ENCODE measurements at regions not wholly inside any gene's neighbourhood (a gene's known extent, or its start where the extent isn't known, plus 50 kb on each side); places are given as distances from the start of the nearest gene placed in this dataset.

GRCh38 chr9:90261698-90262097, 380.9 kb downstream of the DIRAS2 start:
- H3K9me3 Mint-ChIP-seq = peaks cover 0 to 15% (median 12%) of the 10 kb centered on the region in 7 donors
- peaks cover 0 to 8% of the 10 kb centered on the region in 2 donors for H3K36me3 Mint-ChIP-seq
- H3K4me3 Mint-ChIP-seq = no peak overlapping the region
- H3K4me1 Mint-ChIP-seq = no peaks in the 10 kb centered on the region
- no peak for ATAC-seq (ENCODE audit: low read depth in 2 of 2)
- peaks cover 24 to 35% (median 28%) of the 10 kb centered on the region in 3 donors for H3K27me3 Mint-ChIP-seq
- DNase-seq = no peak
- H3K27ac Mint-ChIP-seq = no peak overlapping the region

DNA sequence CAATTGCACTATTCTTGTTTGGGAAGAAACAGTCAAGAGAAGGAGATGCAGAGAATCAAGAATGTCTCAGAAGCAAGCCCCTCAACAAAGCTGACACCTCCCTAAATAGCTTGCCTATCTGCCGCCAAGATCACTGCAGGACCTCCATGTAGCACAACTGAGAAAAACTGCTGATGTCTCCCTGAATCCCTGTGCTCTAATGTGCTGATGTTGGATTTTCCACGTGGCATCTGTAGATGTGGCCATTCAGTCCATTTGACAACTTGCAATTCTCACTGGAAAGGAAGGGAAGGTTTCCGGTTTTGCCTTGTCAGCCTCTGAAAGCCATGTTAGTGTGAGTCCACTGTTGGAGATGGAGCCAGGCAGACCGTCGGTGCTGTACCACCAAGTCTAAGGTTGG, 374.0 kb downstream of the DIRAS2 start:
- H3K36me3 Mint-ChIP-seq = no peaks in the 10 kb centered on the region
- no peaks in the 10 kb centered on the region for H3K4me1 Mint-ChIP-seq
- ATAC-seq (ENCODE audit: low read depth in 2 of 2) = no peak
- H3K4me3 Mint-ChIP-seq = no peak overlapping the region
- peaks cover 43 to 55% (median 52%) of the 10 kb centered on the region in 3 donors for H3K27me3 Mint-ChIP-seq
- H3K9me3 Mint-ChIP-seq = no peaks in the 10 kb centered on the region
- DNase-seq = no peak
- no peak overlapping the region for H3K27ac Mint-ChIP-seq

DNA sequence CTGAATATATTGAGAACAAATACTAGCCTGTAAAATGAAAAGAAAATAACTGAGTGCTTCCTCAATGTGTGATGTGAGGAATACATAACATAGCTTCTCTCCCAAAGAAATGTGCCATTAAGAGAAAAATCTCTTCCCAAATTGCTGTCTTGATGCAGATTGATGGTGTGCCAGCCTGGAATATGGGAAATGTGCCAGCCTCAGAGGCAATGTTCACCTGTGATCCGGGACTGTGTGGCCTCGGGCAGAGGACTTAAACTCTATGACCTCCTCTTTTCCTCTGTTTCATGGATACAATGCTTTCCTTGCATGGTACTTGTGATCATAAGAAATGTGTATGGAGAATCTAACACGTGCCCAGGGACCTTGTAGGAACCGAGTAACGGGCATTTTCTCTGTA, 370.9 kb downstream of the DIRAS2 start:
- Mint-ChIP-seq H3K27ac (no peak overlapping the region), H3K27me3 (peaks cover 44 to 63% (median 60%) of the 10 kb centered on the region in 3 donors), H3K36me3 (no peaks in the 10 kb centered on the region), H3K4me3 (no peak overlapping the region), H3K9me3 (no peaks in the 10 kb centered on the region), H3K4me1 (no peaks in the 10 kb centered on the region)
- DNase-seq (no peak), ATAC-seq (ENCODE audit: low read depth in 2 of 2) (no peak)

DNA sequence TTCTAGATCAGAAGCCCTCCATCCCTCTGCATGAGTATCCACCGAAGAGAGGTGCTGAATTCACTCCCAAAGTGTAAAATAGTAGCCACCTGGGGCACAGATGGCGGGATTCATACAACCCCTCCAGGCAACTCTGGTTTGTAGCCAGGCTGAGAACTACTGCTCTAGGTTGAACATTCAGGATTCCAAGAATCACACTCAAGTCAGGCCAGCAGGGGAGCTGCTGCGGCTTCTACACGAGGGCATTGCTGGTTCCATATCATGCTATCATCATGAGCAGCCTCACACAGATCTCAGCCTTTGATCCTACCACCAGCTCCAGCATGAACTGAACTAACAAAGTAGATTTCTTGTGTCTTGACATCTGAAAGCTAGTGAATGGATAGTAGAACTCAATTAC, 367.9 kb downstream of the DIRAS2 start:
- Mint-ChIP-seq H3K36me3 (no peaks in the 10 kb centered on the region), H3K27me3 (peaks cover 51 to 56% (median 55%) of the 10 kb centered on the region in 3 donors)

DNA sequence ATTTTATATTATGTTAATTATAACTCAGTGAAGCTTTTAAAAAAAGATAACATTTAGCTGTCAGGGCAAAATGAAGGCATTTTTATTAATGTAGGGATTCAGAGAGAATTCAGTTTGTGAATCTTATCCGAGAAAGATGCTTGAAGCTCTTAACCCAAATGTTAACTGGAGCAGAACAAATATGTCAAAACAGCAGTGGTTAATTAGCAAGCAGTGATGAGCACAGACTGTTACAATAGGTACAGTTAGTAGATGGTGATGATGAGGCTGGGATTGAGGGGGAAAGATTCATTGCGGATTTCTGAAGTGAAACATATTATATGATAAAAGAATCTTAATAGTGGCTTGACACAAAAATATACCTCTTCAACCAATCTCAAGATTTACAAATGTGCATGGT, 356.7 kb downstream of the DIRAS2 start:
- Mint-ChIP-seq H3K36me3 (no peaks in the 10 kb centered on the region), H3K4me3 (no peak overlapping the region), H3K27ac (no peak overlapping the region), H3K4me1 (no peaks in the 10 kb centered on the region), H3K9me3 (no peaks in the 10 kb centered on the region), H3K27me3 (peaks cover 24 to 49% (median 27%) of the 10 kb centered on the region in 3 donors)
- ATAC-seq (ENCODE audit: low read depth in 2 of 2) (no peak), DNase-seq (no peak)

More for the DNA sequence above, 367.9 kb downstream of the DIRAS2 start:
- no peak for ATAC-seq (ENCODE audit: low read depth in 2 of 2)
- H3K4me1 Mint-ChIP-seq = no peaks in the 10 kb centered on the region
- no peaks in the 10 kb centered on the region for H3K9me3 Mint-ChIP-seq
- no peak for DNase-seq
- H3K4me3 Mint-ChIP-seq = no peak overlapping the region
- no peak overlapping the region for H3K27ac Mint-ChIP-seq

DNA sequence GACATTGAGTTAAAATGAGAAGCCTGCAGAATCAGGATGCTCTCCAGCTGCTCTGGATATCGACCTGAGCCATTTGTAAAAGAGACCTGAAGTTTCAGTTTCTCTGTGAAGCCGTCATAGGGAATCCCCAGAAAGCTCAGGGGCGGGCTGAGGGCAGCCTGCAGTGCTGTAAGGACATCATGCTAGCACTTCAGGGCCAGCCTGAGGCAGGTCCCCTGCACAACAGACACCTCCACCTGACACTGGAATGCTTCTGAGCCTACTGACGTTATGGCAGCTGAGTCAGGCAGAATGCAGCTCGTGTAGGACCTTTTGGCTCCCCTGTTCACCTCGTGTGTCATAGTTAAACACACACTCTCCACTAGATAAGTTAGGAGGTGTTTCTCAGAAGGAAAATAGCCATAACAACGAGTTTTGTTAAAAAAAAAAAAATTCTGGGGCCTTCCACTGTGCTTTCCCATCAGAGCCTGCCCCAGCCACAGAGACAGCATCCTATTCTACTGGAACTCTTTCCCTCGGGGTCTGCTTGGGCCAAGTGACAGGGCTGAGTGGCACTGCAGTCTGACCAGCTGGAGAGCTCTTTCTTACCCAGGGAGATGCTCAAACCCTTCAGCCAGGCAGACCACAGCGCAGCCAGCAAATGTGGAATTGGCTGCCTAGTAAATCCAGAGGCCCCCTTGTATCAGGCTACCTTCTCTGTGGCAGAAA, 354.9 kb downstream of the DIRAS2 start:
- DNase-seq = no peak
- peak; percentile 53 to 84 for ATAC-seq (ENCODE audit: low read depth in 2 of 2)
- no peaks in the 10 kb centered on the region for H3K4me1 Mint-ChIP-seq
- peak overlapping the region in 1 of 8 donors; percentile 15 for H3K4me3 Mint-ChIP-seq
- peaks cover 15 to 37% (median 19%) of the 10 kb centered on the region in 3 donors for H3K27me3 Mint-ChIP-seq
- H3K27ac Mint-ChIP-seq = peak overlapping the region in 1 of 6 donors; percentile 34
- no peaks in the 10 kb centered on the region for H3K36me3 Mint-ChIP-seq
- no peaks in the 10 kb centered on the region for H3K9me3 Mint-ChIP-seq

DNA sequence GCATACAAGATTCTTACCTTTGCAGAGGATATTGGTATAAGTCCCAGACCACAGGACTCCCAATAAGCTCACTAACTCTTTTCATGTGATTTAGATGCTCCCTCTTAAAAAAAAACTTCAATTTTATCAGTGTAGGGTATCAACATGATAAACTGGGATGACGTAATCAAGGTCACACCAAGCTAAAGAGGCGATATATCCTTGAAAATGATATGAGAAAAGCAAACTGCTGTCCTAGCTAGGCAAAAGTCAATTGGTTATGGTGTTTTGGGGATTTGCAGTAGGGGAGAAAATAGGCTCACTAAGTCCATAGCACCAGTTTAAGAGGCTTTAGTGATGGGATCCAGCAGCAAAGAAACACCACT, 354.4 kb downstream of the DIRAS2 start:
- H3K4me1 Mint-ChIP-seq = no peaks in the 10 kb centered on the region
- peaks cover 15 to 34% (median 22%) of the 10 kb centered on the region in 3 donors for H3K27me3 Mint-ChIP-seq
- H3K27ac Mint-ChIP-seq = no peak overlapping the region
- ATAC-seq (ENCODE audit: low read depth in 2 of 2) (no peak), DNase-seq (no peak)
- no peak overlapping the region for H3K4me3 Mint-ChIP-seq
- no peaks in the 10 kb centered on the region for H3K36me3 Mint-ChIP-seq
- H3K9me3 Mint-ChIP-seq = no peaks in the 10 kb centered on the region

DNA sequence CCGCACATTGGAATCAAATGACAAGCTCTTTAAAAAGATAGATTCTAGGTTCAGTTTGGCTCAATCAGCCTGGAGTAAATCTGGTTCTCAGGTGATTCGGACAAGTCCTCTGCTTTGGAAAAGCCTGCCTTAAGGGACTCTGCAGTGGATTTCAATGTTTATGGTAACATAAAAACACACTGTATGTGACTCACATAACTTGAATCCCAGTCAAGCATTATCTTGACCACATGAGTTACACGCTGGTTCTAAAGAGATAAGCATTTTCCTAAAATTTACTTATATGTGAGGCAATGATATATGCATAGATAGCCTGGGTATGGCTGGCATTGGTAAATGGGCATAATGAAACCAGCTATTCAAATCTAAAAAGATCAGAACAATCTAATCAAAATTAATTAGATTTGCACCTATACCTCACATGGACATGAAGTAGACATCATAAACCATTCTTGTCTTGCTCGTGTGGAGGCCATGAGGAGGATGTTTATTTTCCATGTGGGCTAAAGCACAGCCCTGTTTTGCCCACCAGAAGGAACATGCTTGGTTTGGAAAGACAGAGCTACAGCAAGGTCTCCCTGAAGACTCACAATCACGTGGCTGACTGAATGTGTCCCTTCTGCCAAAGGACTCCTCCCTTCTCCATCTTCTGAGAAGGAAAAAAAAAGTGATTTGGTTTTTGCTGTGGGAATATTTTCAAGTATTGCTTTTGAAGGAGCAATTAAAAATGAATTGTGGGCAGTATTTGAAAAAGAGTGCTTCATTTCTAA, 351.7 kb downstream of the DIRAS2 start:
- ATAC-seq (ENCODE audit: low read depth in 2 of 2) (no peak), DNase-seq (no peak)
- Mint-ChIP-seq H3K27ac (no peak overlapping the region), H3K4me1 (no peaks in the 10 kb centered on the region), H3K4me3 (no peak overlapping the region), H3K36me3 (no peaks in the 10 kb centered on the region), H3K27me3 (peaks cover 16 to 35% (median 35%) of the 10 kb centered on the region in 3 donors), H3K9me3 (no peaks in the 10 kb centered on the region)

- Mint-ChIP-seq H3K4me3 (no peak overlapping the region), H3K36me3 (no peaks in the 10 kb centered on the region), H3K9me3 (no peaks in the 10 kb centered on the region), H3K4me1 (no peaks in the 10 kb centered on the region), H3K27me3 (peaks cover 16 to 27% (median 17%) of the 10 kb centered on the region in 3 donors), H3K27ac (no peak overlapping the region)
- DNase-seq (no peak), ATAC-seq (ENCODE audit: low read depth in 2 of 2) (no peak)
These were observed 346.1 kb downstream of the DIRAS2 start for GRCh38 chr9:90296539-90296938.

GRCh38 chr9:90299968-90300367, 342.7 kb downstream of the DIRAS2 start:
- ATAC-seq (ENCODE audit: low read depth in 2 of 2) (no peak), DNase-seq (no peak)
- no peaks in the 10 kb centered on the region for H3K4me1 Mint-ChIP-seq
- no peak overlapping the region for H3K4me3 Mint-ChIP-seq
- H3K9me3 Mint-ChIP-seq = no peaks in the 10 kb centered on the region
- no peaks in the 10 kb centered on the region for H3K36me3 Mint-ChIP-seq
- H3K27me3 Mint-ChIP-seq = peaks cover 44 to 51% (median 46%) of the 10 kb centered on the region in 3 donors
- H3K27ac Mint-ChIP-seq = no peak overlapping the region

GRCh38 chr9:90300611-90301276, 341.9 kb downstream of the DIRAS2 start:
- Mint-ChIP-seq H3K9me3 (no peaks in the 10 kb centered on the region), H3K36me3 (no peaks in the 10 kb centered on the region), H3K4me1 (no peaks in the 10 kb centered on the region), H3K27me3 (peaks cover 47 to 55% (median 53%) of the 10 kb centered on the region in 3 donors), H3K4me3 (no peak overlapping the region), H3K27ac (no peak overlapping the region)
- ATAC-seq (ENCODE audit: low read depth in 2 of 2) (no peak), DNase-seq (no peak)

DNA sequence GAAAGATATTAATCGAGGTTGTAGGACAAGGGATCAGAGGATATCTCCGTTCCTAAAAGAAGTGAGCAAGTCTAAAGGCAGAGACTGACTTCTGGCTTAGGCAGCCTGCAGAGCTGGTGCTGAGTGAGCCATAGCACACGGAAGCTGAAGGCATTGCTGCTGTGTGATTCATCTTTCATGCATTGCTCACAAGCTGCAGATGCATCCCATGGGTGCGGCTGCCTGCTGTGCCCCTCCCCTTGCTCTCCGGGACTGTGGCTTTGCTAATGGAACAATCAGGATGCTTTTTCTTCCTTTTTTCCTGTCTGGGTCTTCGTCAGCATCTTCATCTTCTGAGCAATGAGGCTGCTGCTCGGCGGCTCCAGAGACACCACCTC, 341.4 kb downstream of the DIRAS2 start:
- no peaks in the 10 kb centered on the region for H3K36me3 Mint-ChIP-seq
- H3K9me3 Mint-ChIP-seq = no peaks in the 10 kb centered on the region
- ATAC-seq (ENCODE audit: low read depth in 2 of 2) (no peak), DNase-seq (no peak)
- peaks cover 43 to 55% (median 53%) of the 10 kb centered on the region in 3 donors for H3K27me3 Mint-ChIP-seq
- peaks cover 0 to 3% (median 0%) of the 10 kb centered on the region in 3 donors for H3K4me1 Mint-ChIP-seq
- H3K27ac Mint-ChIP-seq = no peak overlapping the region
- H3K4me3 Mint-ChIP-seq = no peak overlapping the region

DNA sequence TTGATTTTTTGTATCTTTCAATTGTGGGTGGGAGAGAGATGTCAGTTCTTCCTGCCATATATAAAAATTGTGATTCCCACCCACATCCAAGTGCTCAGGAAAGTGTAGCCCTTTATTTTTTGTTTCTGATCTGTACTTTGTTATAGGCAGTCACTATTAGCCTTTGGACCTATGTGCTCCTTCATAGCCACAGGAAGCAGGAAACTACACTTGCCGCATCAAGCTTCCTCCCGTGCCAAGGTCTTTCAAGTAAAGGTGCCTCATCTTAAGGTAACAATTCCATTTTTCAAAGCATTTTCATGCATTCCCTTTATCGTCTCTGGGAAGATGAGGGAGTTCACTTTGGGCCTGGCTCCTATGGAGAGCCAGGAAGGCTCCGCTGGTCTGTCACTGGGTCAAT, 339.0 kb downstream of the DIRAS2 start:
- Mint-ChIP-seq H3K9me3 (no peaks in the 10 kb centered on the region), H3K4me3 (peak overlapping the region in 1 of 8 donors; percentile 16), H3K4me1 (peaks cover 0 to 3% (median 0%) of the 10 kb centered on the region in 3 donors), H3K36me3 (no peaks in the 10 kb centered on the region), H3K27ac (no peak overlapping the region), H3K27me3 (peaks cover 38 to 65% (median 59%) of the 10 kb centered on the region in 3 donors)
- DNase-seq = no peak
- ATAC-seq (ENCODE audit: low read depth in 2 of 2) = no peak

DNA sequence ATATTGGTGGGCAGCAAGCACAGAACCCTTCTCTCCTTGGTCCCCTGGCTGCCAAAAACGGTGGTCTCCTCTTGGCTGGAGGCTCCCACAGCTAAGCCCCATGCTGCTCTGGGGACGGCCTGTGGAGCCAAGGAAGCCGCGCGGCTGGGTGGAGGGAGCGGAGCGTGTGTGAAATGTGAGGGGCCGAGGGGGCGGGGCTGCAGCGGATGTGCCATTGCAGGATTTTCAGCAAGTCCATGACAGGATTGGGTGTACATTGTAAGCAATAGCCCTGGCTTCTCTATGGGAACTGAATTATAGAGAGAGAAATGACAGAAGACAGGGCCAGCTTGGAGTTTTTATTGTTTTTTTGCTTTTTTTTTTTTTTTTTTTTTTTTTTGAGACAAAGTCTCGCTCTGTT, 336.5 kb downstream of the DIRAS2 start:
- H3K27me3 Mint-ChIP-seq = peaks cover 42 to 72% (median 58%) of the 10 kb centered on the region in 3 donors
- no peak overlapping the region for H3K27ac Mint-ChIP-seq
- ATAC-seq (ENCODE audit: low read depth in 2 of 2) = no peak
- no peaks in the 10 kb centered on the region for H3K36me3 Mint-ChIP-seq
- H3K4me3 Mint-ChIP-seq = no peak overlapping the region
- DNase-seq = no peak
- H3K9me3 Mint-ChIP-seq = no peaks in the 10 kb centered on the region
- peaks cover 0 to 3% (median 0%) of the 10 kb centered on the region in 3 donors for H3K4me1 Mint-ChIP-seq
